NT2/D1 (cell line): ENCODE measurements at regions not wholly inside any gene's neighbourhood (a gene's known extent, or its start where the extent isn't known, plus 50 kb on each side); places are given as distances from the start of the nearest gene placed in this dataset.

Source experiments
- DNase-seq: peaks from one replicate; pipeline ENCODE4 v3.0.0-alpha.2; 2011; ENCODE audit warnings: low read depth, low spot score
- H3K27me3 ChIP-seq: 2 replicates; pipeline ENCODE4 v1.6.0; 2011; ENCODE audit warnings: mild to moderate bottlenecking; ENCODE audit not compliant: insufficient read length, insufficient read depth
- H3K36me3 ChIP-seq: 2 replicates; pipeline ENCODE4 v1.6.1; 2011; ENCODE audit warnings: mild to moderate bottlenecking, low read length, mixed read lengths; ENCODE audit not compliant: insufficient read depth, insufficient read length
- H3K4me1 ChIP-seq: 2 replicates; pipeline ENCODE4 v1.5.1; 2011; ENCODE audit not compliant: insufficient read depth, insufficient read length
- H3K4me3 ChIP-seq: 2 replicates; pipeline ENCODE4 v1.5.1; 2011; ENCODE audit warnings: low read depth; ENCODE audit not compliant: insufficient read length
- H3K9ac ChIP-seq: 2 replicates; pipeline ENCODE4 v1.6.0; 2011; ENCODE audit warnings: low read depth; ENCODE audit not compliant: insufficient read length
- H3K9me3 ChIP-seq: 2 replicates; pipeline ENCODE4 v1.5.1; 2011; ENCODE audit warnings: mild to moderate bottlenecking, low read length; ENCODE audit not compliant: insufficient read depth
- SUZ12 ChIP-seq: IDR thresholded peaks from 2 replicates; pipeline ENCODE4 v1.6.1; 2011; ENCODE audit not compliant: insufficient read length, insufficient read depth; ENCODE audit errors: extremely low read depth
- YY1 ChIP-seq: IDR thresholded peaks from 2 replicates; pipeline ENCODE4 v1.6.1; 2011; ENCODE audit not compliant: insufficient read length, insufficient read depth
- ZNF274 ChIP-seq: IDR thresholded peaks from 2 replicates; pipeline ENCODE4 v1.6.1; 2011; ENCODE audit warnings: mild to moderate bottlenecking, low read depth, low read length

GRCh38 chr3:78427303-78427702, 1340.5 kb downstream of the ROBO1 start:
- H3K36me3 ChIP-seq = no peaks in the 10 kb centered on the region
- no peaks in the 10 kb centered on the region for H3K27me3 ChIP-seq
- no peak overlapping the region for H3K9ac ChIP-seq
- no peak for DNase-seq
- no peak overlapping the region for H3K4me3 ChIP-seq
- TF ChIP-seq YY1 = no peak
- no peak for TF ChIP-seq SUZ12
- TF ChIP-seq ZNF274 = no peak
- no peaks in the 10 kb centered on the region for H3K4me1 ChIP-seq
- H3K9me3 ChIP-seq = no peaks in the 10 kb centered on the region

- H3K27me3 ChIP-seq = no peaks in the 10 kb centered on the region
- no peaks in the 10 kb centered on the region for H3K4me1 ChIP-seq
- no peak overlapping the region for H3K9ac ChIP-seq
- no peak overlapping the region for H3K4me3 ChIP-seq
- no peaks in the 10 kb centered on the region for H3K9me3 ChIP-seq
- no peak for TF ChIP-seq SUZ12
- no peak for TF ChIP-seq ZNF274
- no peak for TF ChIP-seq YY1
- no peaks in the 10 kb centered on the region for H3K36me3 ChIP-seq
- DNase-seq = no peak
Observed at GRCh38 chr3:78430741-78431140, 1337.1 kb downstream of the ROBO1 start.

- Histone ChIP-seq H3K36me3 (no peaks in the 10 kb centered on the region), H3K9ac (no peak overlapping the region), H3K9me3 (no peaks in the 10 kb centered on the region), H3K27me3 (no peaks in the 10 kb centered on the region), H3K4me1 (no peaks in the 10 kb centered on the region), H3K4me3 (no peak overlapping the region)
- no peak for TF ChIP-seq YY1
- TF ChIP-seq SUZ12 = no peak
- TF ChIP-seq ZNF274 = no peak
- DNase-seq = no peak
Observed at GRCh38 chr3:78434801-78435200, 1333.0 kb downstream of the ROBO1 start.

GRCh38 chr3:78455166-78455565, 1312.6 kb downstream of the ROBO1 start:
- no peaks in the 10 kb centered on the region for H3K4me1 ChIP-seq
- no peak for TF ChIP-seq ZNF274
- no peak for TF ChIP-seq SUZ12
- TF ChIP-seq YY1 = no peak
- no peak for DNase-seq
- no peak overlapping the region for H3K4me3 ChIP-seq
- H3K9me3 ChIP-seq = peaks cover 14% of the 10 kb centered on the region; the same call in 1 of the 2 replicates
- no peaks in the 10 kb centered on the region for H3K27me3 ChIP-seq
- no peaks in the 10 kb centered on the region for H3K36me3 ChIP-seq
- H3K9ac ChIP-seq = no peak overlapping the region

- DNase-seq = no peak
- Histone ChIP-seq H3K4me1 (no peaks in the 10 kb centered on the region), H3K4me3 (no peak overlapping the region), H3K9me3 (peaks cover 21% of the 10 kb centered on the region; the same call in 1 of the 2 replicates), H3K9ac (no peak overlapping the region), H3K36me3 (no peaks in the 10 kb centered on the region), H3K27me3 (no peaks in the 10 kb centered on the region)
- TF ChIP-seq YY1 (no peak), ZNF274 (no peak), SUZ12 (no peak)
Observed at GRCh38 chr3:78455712-78456433, 1311.9 kb downstream of the ROBO1 start.

- no peaks in the 10 kb centered on the region for H3K27me3 ChIP-seq
- DNase-seq = peak; percentile 25
- no peak for TF ChIP-seq YY1
- no peak for TF ChIP-seq ZNF274
- TF ChIP-seq SUZ12 = no peak
- no peaks in the 10 kb centered on the region for H3K4me1 ChIP-seq
- H3K36me3 ChIP-seq = no peaks in the 10 kb centered on the region
- H3K9me3 ChIP-seq = peaks cover 30% of the 10 kb centered on the region; the same call in 1 of the 2 replicates
- no peak overlapping the region for H3K9ac ChIP-seq
- H3K4me3 ChIP-seq = no peak overlapping the region
Observed at GRCh38 chr3:78459796-78460195, 1308.0 kb downstream of the ROBO1 start.

- TF ChIP-seq SUZ12 = no peak
- H3K27me3 ChIP-seq = no peaks in the 10 kb centered on the region
Observed at GRCh38 chr3:78462021-78462420, 1305.8 kb downstream of the ROBO1 start.

More at GRCh38 chr3:78462021-78462420, 1305.8 kb downstream of the ROBO1 start:
- peaks cover 30% of the 10 kb centered on the region; the same call in 1 of the 2 replicates for H3K9me3 ChIP-seq
- no peaks in the 10 kb centered on the region for H3K4me1 ChIP-seq
- no peak overlapping the region for H3K4me3 ChIP-seq
- H3K36me3 ChIP-seq = no peaks in the 10 kb centered on the region
- no peak overlapping the region for H3K9ac ChIP-seq
- no peak for DNase-seq
